Breast epithelium (tissue), 4 donors: ENCODE measurements at regions not wholly inside any gene's neighbourhood (a gene's known extent, or its start where the extent isn't known, plus 50 kb on each side); places are given as distances from the start of the nearest gene placed in this dataset.
A peak's percentile ranks its signal among the peaks of the same experiment; 100 is the strongest.

Experiments used
- DNase-seq, 2 donors: peaks; one replicate each; pipeline ENCODE4 v3.0.0-alpha.2; 2019; ENCODE audit warnings: low spot score in 2 of 2
- H3K27ac ChIP-seq, 2 donors: fragments of 200-600 bp; sonication (generic) in 1 of 2; one replicate each; pipeline ENCODE4 v1.5.1; 2016 to 2019; ENCODE audit warnings: mild to moderate bottlenecking in 1 of 2
- H3K27me3 ChIP-seq, 2 donors: fragments of 200-600 bp; sonication (generic) in 1 of 2; one replicate each; pipeline versions ENCODE4 v1.5.1 to v1.6.0; 2017 to 2019; ENCODE audit warnings: control low read depth in 1 of 2, mild to moderate bottlenecking in 1 of 2
- H3K36me3 ChIP-seq: fragments of 200-600 bp; one replicate; pipeline ENCODE4 v1.5.1; 2019
- H3K4me1 ChIP-seq, 2 donors: fragments of 200-600 bp; sonication (generic); one replicate each; pipeline ENCODE4 v1.5.1; 2016 to 2019; ENCODE audit warnings: control low read depth in 1 of 2
- H3K4me3 ChIP-seq, 3 donors: fragments of 200-600 bp; sonication (generic); 1 replicate in 2 of 3; 2 replicates in 1 of 3; pipeline ENCODE4 v1.5.1; 2016 to 2019; ENCODE audit warnings: mild to moderate bottlenecking in 3 of 3, moderate library complexity in 2 of 3
- H3K9me3 ChIP-seq, 2 donors: fragments of 200-600 bp; sonication (generic) in 1 of 2; one replicate each; pipeline ENCODE4 v1.5.1; 2016 to 2019; ENCODE audit warnings: control low read depth in 1 of 2
- CTCF ChIP-seq, 3 donors: fragments of 450-650 bp; IDR thresholded peaks; one replicate each; pipeline ENCODE4 v1.5.1; 2016 to 2017; ENCODE audit warnings: antibody characterized with exemption in 3 of 3, mild to moderate bottlenecking in 3 of 3, moderate library complexity in 3 of 3
- POLR2A ChIP-seq: fragments of 450-650 bp; IDR thresholded peaks from one replicate; pipeline ENCODE4 v1.6.1; 2016; ENCODE audit warnings: antibody characterized with exemption, mild to moderate bottlenecking, moderate library complexity
- POLR2AphosphoS5 ChIP-seq, 3 donors: sonication (generic); formaldehyde crosslinking; IDR thresholded peaks; one replicate each; pipeline ENCODE4 v1.6.1; 2017; ENCODE audit warnings: antibody characterized with exemption in 3 of 3
- intact Hi-C: fragments of 100-400 bp; cut with DNase I; formaldehyde crosslinking; loops from one replicate; pipeline ENCODE4 v1.15.1; 2023; ENCODE audit warnings: low total_unique reads

DNA sequence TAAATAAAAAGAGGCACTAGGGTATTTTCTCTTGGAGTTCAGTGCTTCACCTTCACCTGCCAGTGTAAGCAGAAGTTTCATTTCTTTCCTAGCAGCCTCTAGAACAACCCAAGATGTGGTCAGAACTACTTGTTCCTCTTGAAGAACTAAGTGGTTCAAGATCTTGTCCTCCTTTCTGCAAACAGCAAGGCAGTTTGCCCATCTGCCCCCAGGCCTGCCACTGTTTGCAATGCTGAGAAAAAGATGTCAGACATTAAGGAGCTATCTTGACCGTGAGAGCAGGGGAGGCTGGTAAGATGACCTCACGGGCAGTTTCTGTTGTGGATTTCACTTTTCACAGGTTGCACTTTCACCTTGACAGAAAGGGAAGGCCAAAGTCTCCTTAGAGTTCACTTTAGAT lies 52.0 kb upstream of the KLF4 start:
- intact Hi-C loops = no loop called here
- H3K4me3 ChIP-seq = no peak overlapping the region
- H3K27ac ChIP-seq = no peak overlapping the region
- no peaks in the 10 kb centered on the region for H3K4me1 ChIP-seq
- TF ChIP-seq POLR2A (no peak), CTCF (IDR thresholded peaks at IDR 0.05) (no peak), POLR2AphosphoS5 (IDR thresholded peaks at IDR 0.05) (no peak)
- DNase-seq = peak in 1 of 2 donors; percentile 78
- no peaks in the 10 kb centered on the region for H3K27me3 ChIP-seq
- H3K36me3 ChIP-seq = no peaks in the 10 kb centered on the region
- H3K9me3 ChIP-seq = no peaks in the 10 kb centered on the region

DNA sequence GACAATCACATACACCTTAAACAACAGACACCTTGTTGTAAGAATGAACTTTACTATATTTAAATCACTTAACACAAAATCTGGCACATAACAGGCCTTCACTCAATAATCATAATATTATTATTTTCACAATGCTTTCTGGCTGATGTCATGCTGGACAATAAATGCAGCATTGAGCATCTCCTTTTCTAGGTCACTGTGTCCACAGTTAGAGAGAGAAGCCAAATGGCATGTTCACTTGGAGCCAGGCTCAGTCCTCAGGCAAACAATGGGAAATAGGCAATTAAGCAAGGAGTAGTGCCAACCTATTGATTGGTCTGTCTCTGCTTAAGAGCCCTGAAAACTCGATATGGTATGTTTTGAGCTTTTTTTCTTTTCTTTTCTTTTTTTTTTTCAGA lies 50.6 kb upstream of the KLF4 start:
- Histone ChIP-seq H3K36me3 (no peaks in the 10 kb centered on the region), H3K27ac (no peak overlapping the region), H3K9me3 (no peaks in the 10 kb centered on the region), H3K4me1 (no peaks in the 10 kb centered on the region), H3K4me3 (no peak overlapping the region), H3K27me3 (no peaks in the 10 kb centered on the region)
- TF ChIP-seq POLR2AphosphoS5 (IDR thresholded peaks at IDR 0.05) (no peak), CTCF (IDR thresholded peaks at IDR 0.05) (no peak), POLR2A (no peak)
- DNase-seq = no peak
- intact Hi-C loops = no loop called here

- Histone ChIP-seq H3K27ac (no peak overlapping the region), H3K36me3 (no peaks in the 10 kb centered on the region), H3K9me3 (no peaks in the 10 kb centered on the region), H3K27me3 (no peaks in the 10 kb centered on the region), H3K4me3 (no peak overlapping the region), H3K4me1 (no peaks in the 10 kb centered on the region)
- no peak for TF ChIP-seq POLR2AphosphoS5 (IDR thresholded peaks at IDR 0.05)
- no peak for TF ChIP-seq POLR2A
- no peak for TF ChIP-seq CTCF (IDR thresholded peaks at IDR 0.05)
- DNase-seq = no peak
- intact Hi-C loops = no loop called here
These were observed 50.0 kb upstream of the KLF4 start for GRCh38 chr9:107539427-107540163.
